ENCODE measurements at regions not wholly inside any gene's neighbourhood (a gene's known extent, or its start where the extent isn't known, plus 50 kb on each side); places are given as distances from the start of the nearest gene placed in this dataset.

DNA sequence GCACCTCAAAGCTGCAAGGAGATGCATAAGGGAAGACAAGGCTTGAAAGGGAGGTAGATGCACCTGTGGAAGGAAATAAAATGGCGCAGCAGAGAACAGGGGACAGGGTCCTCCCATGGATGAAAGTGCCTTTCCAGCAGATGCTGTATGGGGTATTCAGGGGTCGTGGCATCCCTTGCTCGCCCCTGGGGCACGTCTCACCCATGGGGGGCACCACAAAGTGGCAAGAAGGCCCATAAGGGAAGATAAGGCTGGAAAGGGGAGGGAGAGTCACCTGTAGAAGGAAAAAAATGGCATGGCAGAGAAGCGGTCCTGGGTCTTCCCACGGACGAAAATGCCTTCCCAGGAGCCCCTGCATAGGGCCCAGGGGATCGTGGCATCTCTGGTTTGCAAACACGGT lies 265.1 kb downstream of the ALG10 start:
- TF ChIP-seq, protein P1, sequence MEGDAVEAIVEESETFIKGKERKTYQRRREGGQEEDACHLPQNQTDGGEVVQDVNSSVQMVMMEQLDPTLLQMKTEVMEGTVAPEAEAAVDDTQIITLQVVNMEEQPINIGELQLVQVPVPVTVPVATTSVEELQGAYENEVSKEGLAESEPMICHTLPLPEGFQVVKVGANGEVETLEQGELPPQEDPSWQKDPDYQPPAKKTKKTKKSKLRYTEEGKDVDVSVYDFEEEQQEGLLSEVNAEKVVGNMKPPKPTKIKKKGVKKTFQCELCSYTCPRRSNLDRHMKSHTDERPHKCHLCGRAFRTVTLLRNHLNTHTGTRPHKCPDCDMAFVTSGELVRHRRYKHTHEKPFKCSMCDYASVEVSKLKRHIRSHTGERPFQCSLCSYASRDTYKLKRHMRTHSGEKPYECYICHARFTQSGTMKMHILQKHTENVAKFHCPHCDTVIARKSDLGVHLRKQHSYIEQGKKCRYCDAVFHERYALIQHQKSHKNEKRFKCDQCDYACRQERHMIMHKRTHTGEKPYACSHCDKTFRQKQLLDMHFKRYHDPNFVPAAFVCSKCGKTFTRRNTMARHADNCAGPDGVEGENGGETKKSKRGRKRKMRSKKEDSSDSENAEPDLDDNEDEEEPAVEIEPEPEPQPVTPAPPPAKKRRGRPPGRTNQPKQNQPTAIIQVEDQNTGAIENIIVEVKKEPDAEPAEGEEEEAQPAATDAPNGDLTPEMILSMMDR (IDR thresholded peaks at IDR 0.05): no peak
- DNase-seq (ENCODE audit: low spot score in 2 of 2): no peak
- intact Hi-C loops (cut with DNase I): no loop called here
- Histone ChIP-seq H3K4me3 (no peak overlapping the region), H3K4me1 (no peaks in the 10 kb centered on the region), H3K27me3 (no peaks in the 10 kb centered on the region), H3K9me3 (peaks cover 13 to 20% of the 10 kb centered on the region in 2 donors), H3K27ac (no peak overlapping the region), H3K36me3 (no peaks in the 10 kb centered on the region)

DNA sequence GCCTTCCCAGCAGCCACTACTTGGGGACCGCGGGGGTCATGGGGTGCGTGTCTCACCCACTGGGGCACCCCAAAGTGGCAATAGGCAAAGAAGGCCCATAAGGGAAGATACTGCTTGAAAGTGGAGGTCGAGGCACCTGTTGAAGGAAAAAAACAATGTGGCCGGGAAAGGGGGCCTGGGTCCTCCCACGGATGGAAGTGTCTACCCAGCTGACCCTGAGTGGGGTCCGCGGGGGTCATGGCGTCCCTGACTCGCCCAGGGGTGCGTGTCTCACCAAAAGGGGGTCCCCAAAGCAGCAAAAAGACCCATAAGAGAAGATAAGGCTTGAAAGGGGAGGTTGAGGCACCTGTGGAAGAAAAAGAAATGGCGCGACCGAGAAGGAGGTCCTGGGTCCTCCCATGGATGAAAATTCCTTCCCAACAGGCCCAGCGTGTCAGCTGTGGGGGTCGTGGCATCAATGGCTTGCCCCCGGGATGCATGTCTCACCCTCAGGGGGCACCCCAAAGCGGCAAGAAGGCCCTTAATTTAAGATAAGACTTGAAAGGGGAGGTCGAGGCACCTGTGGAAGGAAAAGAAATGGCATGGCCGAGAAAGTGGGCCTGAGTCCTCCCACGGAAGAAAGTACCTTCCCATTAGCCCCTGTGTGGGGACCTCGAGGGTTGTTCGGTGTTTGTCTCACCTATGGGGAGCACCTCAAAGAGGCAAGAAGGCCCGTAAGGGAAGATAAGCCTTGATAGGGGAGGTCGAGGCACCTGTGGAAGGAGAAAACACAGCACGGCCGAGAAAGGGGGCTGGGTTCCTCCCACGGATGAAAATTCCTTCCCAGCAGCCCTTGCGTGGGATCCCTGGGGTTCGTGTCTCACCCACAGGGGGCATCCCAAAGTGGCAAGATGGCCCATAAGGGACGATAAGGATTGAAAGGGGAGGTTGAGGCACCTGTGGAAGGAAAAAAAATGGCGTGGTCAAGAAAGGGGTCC lies 266.0 kb downstream of the ALG10 start:
- peak in 1 of 2 donors; percentile 45 for DNase-seq (ENCODE audit: low spot score in 2 of 2)
- intact Hi-C loops (cut with DNase I): no loop called here
- TF ChIP-seq, protein P1 (IDR thresholded peaks at IDR 0.05): no peak

DNA sequence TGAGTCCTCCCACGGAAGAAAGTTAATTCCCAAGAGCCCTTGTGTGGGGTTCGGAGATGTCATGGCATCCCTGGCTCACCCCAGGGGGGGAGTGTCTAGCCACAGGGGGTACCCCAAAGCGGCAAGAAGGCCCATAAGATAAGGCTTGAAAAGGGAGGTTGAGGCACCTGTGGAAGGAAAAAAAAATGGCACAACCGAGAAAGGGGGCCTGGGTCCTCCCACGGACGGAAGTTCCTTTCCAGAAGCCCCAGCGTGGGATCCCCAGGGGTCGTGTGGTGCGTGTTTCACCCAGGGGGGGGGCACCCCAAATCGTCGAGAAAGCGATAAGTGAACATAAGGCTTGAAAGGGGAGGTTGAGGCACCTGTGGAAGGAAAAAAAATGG lies 266.7 kb downstream of the ALG10 start:
- Histone ChIP-seq H3K9me3 (peaks cover 12 to 13% of the 10 kb centered on the region in 2 donors), H3K27ac (no peak overlapping the region), H3K36me3 (no peaks in the 10 kb centered on the region), H3K27me3 (no peaks in the 10 kb centered on the region), H3K4me1 (no peaks in the 10 kb centered on the region), H3K4me3 (no peak overlapping the region)
- peak in 1 of 2 donors; percentile 42 for DNase-seq (ENCODE audit: low spot score in 2 of 2)
- TF ChIP-seq, protein P1 (IDR thresholded peaks at IDR 0.05): no peak
- intact Hi-C loops (cut with DNase I): no loop called here

More for the DNA sequence above, 266.0 kb downstream of the ALG10 start:
- Histone ChIP-seq H3K27ac (no peak overlapping the region), H3K4me1 (no peaks in the 10 kb centered on the region), H3K4me3 (no peak overlapping the region), H3K9me3 (peaks cover 13 to 19% of the 10 kb centered on the region in 2 donors), H3K36me3 (no peaks in the 10 kb centered on the region), H3K27me3 (no peaks in the 10 kb centered on the region)

DNA sequence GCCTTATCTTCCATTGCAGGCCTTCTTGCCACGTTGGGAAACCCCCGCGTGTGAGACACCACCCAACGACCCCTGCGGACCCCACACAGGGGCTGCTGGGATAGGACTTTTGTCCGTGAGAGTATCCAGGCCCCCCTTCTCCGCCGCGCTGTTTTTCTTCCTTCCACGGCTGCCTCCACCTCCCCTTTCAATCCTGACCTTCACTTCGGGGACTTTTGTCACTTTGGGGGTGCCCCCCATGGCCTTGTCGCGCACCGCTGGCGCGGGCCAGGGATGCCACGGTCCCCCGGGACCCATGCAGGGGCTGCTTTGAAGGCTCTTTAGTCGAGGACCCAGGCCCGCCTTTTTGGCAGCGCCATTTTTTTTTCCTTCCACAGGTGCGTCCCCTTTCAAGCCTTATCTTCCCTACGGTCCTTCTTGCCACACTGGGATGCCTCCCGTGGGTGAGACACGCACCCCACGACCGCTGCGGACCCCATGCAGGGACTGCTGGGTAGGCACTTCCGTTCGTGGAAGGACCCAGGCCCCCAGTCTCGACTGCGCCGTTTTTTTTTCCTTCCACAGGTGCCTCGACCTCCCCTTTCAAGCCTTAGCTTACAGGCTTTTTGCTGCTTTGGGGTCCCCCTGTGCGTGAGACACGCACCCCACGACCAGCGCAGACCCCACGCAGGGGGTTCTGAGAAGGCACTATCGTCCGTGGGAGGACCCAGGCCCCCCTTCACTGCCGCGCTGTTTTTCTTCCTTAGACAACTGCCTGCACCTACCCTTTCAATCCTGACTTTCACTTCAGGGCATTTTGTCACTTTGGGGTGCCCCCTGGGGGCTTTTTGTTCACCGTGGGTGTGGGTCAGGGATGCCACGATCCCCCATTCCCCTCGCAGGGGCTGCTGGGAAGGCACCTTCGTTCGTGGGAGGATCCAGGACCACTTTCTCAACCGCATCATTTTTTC lies 267.4 kb downstream of the ALG10 start:
- H3K4me3 ChIP-seq: no peak overlapping the region
- H3K9me3 ChIP-seq: peaks cover 10 to 13% of the 10 kb centered on the region in 2 donors
- intact Hi-C loops (cut with DNase I): no loop called here
- no peak overlapping the region for H3K27ac ChIP-seq
- no peaks in the 10 kb centered on the region for H3K36me3 ChIP-seq
- TF ChIP-seq, protein P1 (IDR thresholded peaks at IDR 0.05): no peak
- peak in 1 of 2 donors; percentile 53 for DNase-seq (ENCODE audit: low spot score in 2 of 2)
- H3K4me1 ChIP-seq: no peaks in the 10 kb centered on the region
- no peaks in the 10 kb centered on the region for H3K27me3 ChIP-seq

DNA sequence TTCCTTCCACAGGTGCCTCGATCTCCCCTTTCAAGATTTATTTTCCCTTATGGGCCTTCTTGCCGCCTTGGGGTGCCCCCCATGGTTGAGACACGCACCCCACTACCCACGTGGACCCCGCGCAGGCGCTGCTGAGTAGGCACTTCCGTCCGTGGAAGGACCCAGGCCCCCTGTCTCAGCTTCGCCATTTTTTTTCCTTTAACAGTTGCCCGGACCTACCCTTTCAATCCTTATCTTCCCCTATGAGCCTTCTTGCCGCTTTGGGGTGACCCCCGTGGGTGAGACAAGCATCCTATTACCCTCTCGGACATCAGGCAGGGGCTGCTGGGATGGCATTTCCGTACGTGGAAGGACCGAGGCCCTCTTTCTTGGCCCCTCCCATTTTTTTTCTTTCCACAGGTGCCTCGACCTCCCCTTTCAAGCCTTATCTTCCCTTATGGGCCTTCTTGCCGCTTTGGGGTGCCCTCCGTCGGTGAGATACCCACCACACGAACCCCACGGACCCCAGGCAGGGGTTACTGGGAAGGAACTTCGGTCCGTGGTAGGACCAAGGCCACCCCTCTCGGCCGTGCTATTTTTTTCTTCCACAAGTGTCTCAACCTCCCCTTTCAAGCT lies 268.2 kb downstream of the ALG10 start:
- H3K27me3 ChIP-seq: no peaks in the 10 kb centered on the region
- no peak overlapping the region for H3K27ac ChIP-seq
- no peak for DNase-seq (ENCODE audit: low spot score in 2 of 2)
- no peak overlapping the region for H3K4me3 ChIP-seq
- no peaks in the 10 kb centered on the region for H3K36me3 ChIP-seq
- peaks cover 9 to 10% of the 10 kb centered on the region in 2 donors for H3K9me3 ChIP-seq
- intact Hi-C loops (cut with DNase I): no loop called here
- H3K4me1 ChIP-seq: no peaks in the 10 kb centered on the region
- TF ChIP-seq, protein P1 (IDR thresholded peaks at IDR 0.05): no peak

Data from ascending aorta (tissue), 2 donors.